OCI-LY7 (cell line): ENCODE measurements at regions not wholly inside any gene's neighbourhood (a gene's known extent, or its start where the extent isn't known, plus 50 kb on each side); places are given as distances from the start of the nearest gene placed in this dataset.
"Not testable (repeated sequence)": the region's sequence is repeated elsewhere in the genome, so short reads cannot be mapped to it uniquely, and the experiment has no call there.

Experiments used
- BruUV-seq: library from RNA; stranded (reverse); fragments of 400-500 nt; replicated peaks from 2 replicates; lab custom pipeline; 2021; lab: Mats Ljungman, UMichigan
- CTCF ChIA-PET: fragments of 300-600 bp; sonication (Branson Sonifier 250); formaldehyde crosslinking; loops from one replicate; lab custom pipeline; 2022; ENCODE audit warnings: antibody characterized with exemption; ENCODE audit not compliant: unreplicated experiment; lab: Charles Lee
- POLR2A ChIA-PET: fragments of 300-600 bp; sonication (Branson Sonifier 250); formaldehyde crosslinking; loops from one replicate; lab custom pipeline; 2022; ENCODE audit warnings: antibody characterized with exemption; lab: Charles Lee
- DNase-seq: peaks from one replicate; pipeline ENCODE4 v3.0.0-alpha.2; 2015; ENCODE audit warnings: low spot score
- H2AFZ ChIP-seq: fragments of 200-600 bp; sonication (generic), shearing (Covaris generic); 2 replicates; pipeline ENCODE4 v1.6.1; 2014; ENCODE audit warnings: mild to moderate bottlenecking, antibody characterized with exemption, low read length, moderate library complexity
- H3K27ac ChIP-seq: fragments of 200-600 bp; sonication (generic); 2 replicates; pipeline ENCODE4 v1.5.1; 2014; ENCODE audit warnings: mixed run types, low read depth, mild to moderate bottlenecking, moderate library complexity, low read length, inconsistent platforms; ENCODE audit not compliant: poor library complexity, severe bottlenecking
- H3K36me3 ChIP-seq: fragments of 200-600 bp; sonication (generic); 2 replicates; pipeline ENCODE4 v1.6.1; 2014; ENCODE audit warnings: mild to moderate bottlenecking, antibody characterized with exemption, low read length, moderate library complexity, mixed read lengths; ENCODE audit not compliant: insufficient read depth
- H3K4me1 ChIP-seq: fragments of 200-600 bp; sonication (generic); 2 replicates; pipeline ENCODE4 v1.5.1; 2014; ENCODE audit warnings: mild to moderate bottlenecking, low read length; ENCODE audit not compliant: insufficient read depth, poor library complexity, severe bottlenecking
- H3K4me2 ChIP-seq: fragments of 200-600 bp; sonication (generic); 2 replicates; pipeline ENCODE4 v1.6.1; 2014; ENCODE audit warnings: mild to moderate bottlenecking, low read length
- H3K4me3 ChIP-seq: fragments of 200-600 bp; sonication (generic); 2 replicates; pipeline ENCODE4 v1.5.1; 2014; ENCODE audit warnings: mild to moderate bottlenecking, low read depth, low read length; ENCODE audit not compliant: poor library complexity, severe bottlenecking
- H3K79me2 ChIP-seq: fragments of 200-600 bp; sonication (generic); 2 replicates; pipeline ENCODE4 v1.6.1; 2016; ENCODE audit warnings: low read depth, mild to moderate bottlenecking, low read length, moderate library complexity, mixed read lengths; ENCODE audit not compliant: insufficient read depth
- H3K9me2 ChIP-seq: fragments of 200-600 bp; sonication (generic); 2 replicates; pipeline ENCODE4 v1.6.1; 2016; ENCODE audit warnings: mild to moderate bottlenecking, low read length, mixed read lengths; ENCODE audit not compliant: insufficient read depth
- H3K9me3 ChIP-seq: fragments of 200-600 bp; sonication (generic); 2 replicates; pipeline ENCODE4 v1.6.1; 2014; ENCODE audit warnings: mild to moderate bottlenecking, mixed run types, low read length, mixed read lengths
- H4K20me1 ChIP-seq: fragments of 200-600 bp; sonication (generic); 2 replicates; pipeline ENCODE4 v1.6.1; 2014; ENCODE audit warnings: mild to moderate bottlenecking, antibody characterized with exemption, low read length, moderate library complexity, mixed read lengths; ENCODE audit not compliant: insufficient read depth
- CTCF ChIP-seq: fragments of 200-600 bp; sonication (generic); conservative IDR thresholded peaks from 2 replicates; pipeline ENCODE4 v1.5.1; 2014; ENCODE audit warnings: mild to moderate bottlenecking, antibody characterized with exemption, low read length, moderate library complexity, mixed read lengths
- EZH2phosphoT487 ChIP-seq: fragments of 200-600 bp; sonication (generic); IDR thresholded peaks from 2 replicates; pipeline ENCODE4 v1.6.1; 2018; ENCODE audit warnings: low read depth, borderline replicate concordance, mild to moderate bottlenecking, mixed run types, antibody characterized with exemption, low read length, moderate library complexity, mixed read lengths
- intact Hi-C: fragments of 100-400 bp; cut with micrococcal nuclease; formaldehyde crosslinking; loops from one replicate; pipeline ENCODE4 v1.10.0; 2022; ENCODE audit not compliant: unreplicated experiment

GRCh38 chr20:30610751-30611150 lies 646.7 kb upstream of the DEFB115 start:
- Histone ChIP-seq H3K9me2 (no peaks in the 10 kb centered on the region), H3K4me1 (no peaks in the 10 kb centered on the region), H3K27ac (no peak overlapping the region), H2AFZ (no peak overlapping the region), H3K79me2 (no peaks in the 10 kb centered on the region), H3K9me3 (no peaks in the 10 kb centered on the region), H3K36me3 (no peaks in the 10 kb centered on the region), H3K4me2 (no peak overlapping the region), H4K20me1 (no peaks in the 10 kb centered on the region), H3K4me3 (no peak overlapping the region)
- no peak for TF ChIP-seq EZH2phosphoT487
- TF ChIP-seq CTCF, result no peak
- ChIA-PET POLR2A (no interaction called here), CTCF (no interaction called here)
- no TSS peak for BruUV-seq
- intact Hi-C loops, result no loop called here
- no peak for DNase-seq

DNA sequence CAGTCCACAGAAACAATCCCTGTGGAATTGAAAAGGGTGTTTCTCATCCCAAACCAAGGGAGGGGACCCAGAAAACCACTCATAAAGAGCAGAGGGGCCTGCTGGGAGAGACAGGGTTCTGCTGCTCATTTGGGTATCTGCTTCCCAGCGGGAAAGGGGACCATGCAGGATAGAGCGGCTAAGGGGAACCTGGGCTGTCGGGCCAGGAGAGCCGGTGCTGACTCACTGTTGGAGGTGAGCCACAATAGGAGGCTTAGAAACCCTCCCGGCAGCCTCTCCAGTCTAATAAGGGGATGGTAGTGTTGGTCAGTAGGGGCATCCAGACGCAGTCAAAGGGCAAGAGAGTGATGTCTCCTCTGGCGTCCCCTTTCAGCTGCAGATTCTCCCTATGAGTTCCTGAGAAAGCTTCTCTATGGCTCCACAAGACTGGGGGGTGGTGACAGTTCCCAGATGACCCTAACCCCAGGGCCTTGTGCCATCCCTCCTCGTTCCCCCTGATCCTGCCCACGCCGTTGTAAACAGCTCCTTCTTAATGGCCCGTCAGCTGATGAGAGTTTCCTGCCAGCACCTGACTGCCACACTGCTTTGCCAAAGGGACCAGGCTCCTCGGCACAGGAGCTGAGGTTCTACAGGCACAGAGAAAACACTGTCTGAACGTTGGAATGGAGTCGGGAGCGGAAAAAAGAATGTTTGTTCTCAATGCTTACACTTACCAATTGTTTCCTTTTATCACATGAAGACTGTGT lies 646.1 kb upstream of the DEFB115 start:
- H3K27ac ChIP-seq, result no peak overlapping the region
- BruUV-seq, result no TSS peak
- CTCF ChIA-PET, result no interaction called here
- intact Hi-C loops, result no loop called here
- no peak for TF ChIP-seq EZH2phosphoT487
- TF ChIP-seq CTCF, result no peak
- POLR2A ChIA-PET, result no interaction called here
- H3K4me2 ChIP-seq, result no peak overlapping the region
- no peaks in the 10 kb centered on the region for H3K9me3 ChIP-seq
- no peak overlapping the region for H3K4me3 ChIP-seq
- no peaks in the 10 kb centered on the region for H3K79me2 ChIP-seq
- H3K9me2 ChIP-seq, result no peaks in the 10 kb centered on the region
- H2AFZ ChIP-seq, result no peak overlapping the region
- no peaks in the 10 kb centered on the region for H4K20me1 ChIP-seq
- no peak for DNase-seq
- H3K36me3 ChIP-seq, result no peaks in the 10 kb centered on the region
- no peaks in the 10 kb centered on the region for H3K4me1 ChIP-seq

- no peaks in the 10 kb centered on the region for H3K79me2 ChIP-seq
- H4K20me1 ChIP-seq, result no peaks in the 10 kb centered on the region
- no peak for DNase-seq
- H3K9me2 ChIP-seq, result no peaks in the 10 kb centered on the region
- no peak overlapping the region for H3K4me2 ChIP-seq
- no peak overlapping the region for H3K4me3 ChIP-seq
- POLR2A ChIA-PET, result no interaction called here
- no peaks in the 10 kb centered on the region for H3K9me3 ChIP-seq
- CTCF ChIA-PET, result no interaction called here
- no peaks in the 10 kb centered on the region for H3K4me1 ChIP-seq
- no peak for TF ChIP-seq CTCF
- TF ChIP-seq EZH2phosphoT487, result no peak
- no peaks in the 10 kb centered on the region for H3K36me3 ChIP-seq
- H2AFZ ChIP-seq, result no peak overlapping the region
- intact Hi-C loops, result no loop called here
- no peak overlapping the region for H3K27ac ChIP-seq
- no TSS peak for BruUV-seq
Observed at GRCh38 chr20:30612344-30612743, 645.1 kb upstream of the DEFB115 start.

- H3K9me2 ChIP-seq, result not testable (repeated sequence)
Observed at GRCh38 chr20:30621346-30621745, 636.1 kb upstream of the DEFB115 start.

More at GRCh38 chr20:30621346-30621745, 636.1 kb upstream of the DEFB115 start:
- H3K4me3 ChIP-seq, H3K4me1 ChIP-seq, DNase-seq, H2AFZ ChIP-seq, H3K27ac ChIP-seq, BruUV-seq, CTCF ChIA-PET, H3K36me3 ChIP-seq, POLR2A ChIA-PET, H3K4me2 ChIP-seq, H3K79me2 ChIP-seq, H4K20me1 ChIP-seq, H3K9me3 ChIP-seq, intact Hi-C loops: not testable (repeated sequence)
